Astrocyte of the cerebellum (primary cell): ENCODE measurements at regions not wholly inside any gene's neighbourhood (a gene's known extent, or its start where the extent isn't known, plus 50 kb on each side); places are given as distances from the start of the nearest gene placed in this dataset.
"Not testable (repeated sequence)": the region's sequence is repeated elsewhere in the genome, so short reads cannot be mapped to it uniquely, and the experiment has no call there.

Experiments
- DNase-seq: peaks from one replicate; pipeline ENCODE4 v3.0.0-alpha.2; 2011; ENCODE audit warnings: low read depth
- H3K4me3 ChIP-seq: 2 replicates; pipeline ENCODE4 v1.5.1; 2011; ENCODE audit warnings: mild to moderate bottlenecking, low read depth, low read length, moderate library complexity
- CTCF ChIP-seq: IDR thresholded peaks from 2 replicates; pipeline ENCODE4 v1.5.1; 2012; ENCODE audit warnings: low read length, low read depth, moderate library complexity, mild to moderate bottlenecking; ENCODE audit errors: missing control alignments
- in situ Hi-C: cut with HindIII; loops from 2 replicates; pipeline ENCODE4 v1.10.0; 2017; ENCODE audit warnings: low sequenced_read_pairs

- DNase-seq = no peak
- H3K4me3 ChIP-seq = no peak overlapping the region
- no peak for TF ChIP-seq CTCF
- in situ Hi-C loops = no loop called here
Measured at GRCh38 chr7:65471587-65471986, 97.9 kb downstream of the ZNF92 start.

GRCh38 chr7:65475040-65475726, 101.5 kb downstream of the ZNF92 start:
- H3K4me3 ChIP-seq = no peak overlapping the region
- DNase-seq = no peak
- TF ChIP-seq CTCF = no peak
- in situ Hi-C loops = no loop called here

- H3K4me3 ChIP-seq = no peak overlapping the region
- in situ Hi-C loops = no loop called here
- TF ChIP-seq CTCF = no peak
- DNase-seq = no peak
Measured at GRCh38 chr7:65475734-65476319, 102.2 kb downstream of the ZNF92 start.

GRCh38 chr7:65477326-65477725, 103.7 kb downstream of the ZNF92 start:
- TF ChIP-seq CTCF = peak; percentile 14
- H3K4me3 ChIP-seq = no peak overlapping the region
- no peak for DNase-seq
- in situ Hi-C loops = no loop called here

- in situ Hi-C loops = no loop called here
- no peak for TF ChIP-seq CTCF
- H3K4me3 ChIP-seq = no peak overlapping the region
- DNase-seq = no peak
Measured at GRCh38 chr7:65489260-65489767, 115.7 kb downstream of the ZNF92 start.

- H3K4me3 ChIP-seq, DNase-seq, in situ Hi-C loops: not testable (repeated sequence)
Measured at GRCh38 chr7:65496697-65497096, 123.0 kb downstream of the ZNF92 start.

GRCh38 chr7:65503434-65504152, 129.9 kb downstream of the ZNF92 start:
- no peak for DNase-seq
- in situ Hi-C loops = no loop called here
- no peak for TF ChIP-seq CTCF

GRCh38 chr7:65504504-65505319, 131.1 kb downstream of the ZNF92 start:
- DNase-seq, in situ Hi-C loops, H3K4me3 ChIP-seq: not testable (repeated sequence)

More at GRCh38 chr7:65503434-65504152, 129.9 kb downstream of the ZNF92 start:
- no peak overlapping the region for H3K4me3 ChIP-seq

GRCh38 chr7:65505320-65505633, 131.6 kb downstream of the ZNF92 start:
- in situ Hi-C loops, DNase-seq, H3K4me3 ChIP-seq: not testable (repeated sequence)
